GM23248 (cell line): ENCODE measurements at regions not wholly inside any gene's neighbourhood (a gene's known extent, or its start where the extent isn't known, plus 50 kb on each side); places are given as distances from the start of the nearest gene placed in this dataset.

Source experiments
- EZH2 ChIP-seq: fragments of 200-600 bp; sonication (generic); IDR thresholded peaks from 2 replicates; pipeline ENCODE4 v1.6.1; 2018; ENCODE audit warnings: antibody characterized with exemption, mild to moderate bottlenecking; ENCODE audit not compliant: insufficient read depth, poor library complexity, severe bottlenecking
- EZH2phosphoT487 ChIP-seq: fragments of 200-600 bp; sonication (generic); IDR thresholded peaks from 2 replicates; pipeline ENCODE4 v1.6.1; 2018; ENCODE audit warnings: antibody characterized with exemption, moderate library complexity, mild to moderate bottlenecking, low read depth; ENCODE audit not compliant: insufficient read depth

- TF ChIP-seq EZH2, result no peak
- no peak for TF ChIP-seq EZH2phosphoT487
These were observed 211.1 kb downstream of the OGFRL1 start for GRCh38 chr6:71499667-71500066.
